NCI-H2227 treated with DMSO at 0.1 percent for 48 hours (cell line): ENCODE measurements at regions not wholly inside any gene's neighbourhood (a gene's known extent, or its start where the extent isn't known, plus 50 kb on each side); places are given as distances from the start of the nearest gene placed in this dataset.
A peak's percentile ranks its signal among the peaks of the same experiment; 100 is the strongest.
"Not testable (repeated sequence)": the region's sequence is repeated elsewhere in the genome, so short reads cannot be mapped to it uniquely, and the experiment has no call there.

Experiments used
- DNase-seq: peaks from one replicate; lab custom pipeline; 2025; lab: John Stamatoyannopoulos, UW

- no peak for DNase-seq
Observed at GRCh38 chr14:55897031-55897430, 221.2 kb upstream of the PELI2 start.

GRCh38 chr14:55898938-55899337 is 219.3 kb upstream of the PELI2 start:
- no peak for DNase-seq

- no peak for DNase-seq
Observed at GRCh38 chr14:55899531-55899930, 218.7 kb upstream of the PELI2 start.

GRCh38 chr14:55900749-55901148 is 217.5 kb upstream of the PELI2 start:
- no peak for DNase-seq

GRCh38 chr14:55901291-55901690 is 216.9 kb upstream of the PELI2 start:
- no peak for DNase-seq

GRCh38 chr14:55902241-55902640 is 216.0 kb upstream of the PELI2 start:
- DNase-seq = no peak

- no peak for DNase-seq
Observed at GRCh38 chr14:55904086-55904485, 214.1 kb upstream of the PELI2 start.

- DNase-seq = no peak
Observed at GRCh38 chr14:55908106-55908505, 210.1 kb upstream of the PELI2 start.

GRCh38 chr14:55909879-55910278 is 208.3 kb upstream of the PELI2 start:
- no peak for DNase-seq

GRCh38 chr14:55910601-55911243 is 207.5 kb upstream of the PELI2 start:
- DNase-seq = peak; percentile 10

GRCh38 chr14:55911776-55912175 is 206.4 kb upstream of the PELI2 start:
- DNase-seq = no peak

GRCh38 chr14:55912344-55912743 is 205.9 kb upstream of the PELI2 start:
- DNase-seq = no peak

- DNase-seq = no peak
Observed at GRCh38 chr14:55913324-55914025, 204.7 kb upstream of the PELI2 start.

GRCh38 chr14:55914771-55915170 is 203.4 kb upstream of the PELI2 start:
- DNase-seq = no peak

GRCh38 chr14:55915456-55915855 is 202.8 kb upstream of the PELI2 start:
- no peak for DNase-seq

GRCh38 chr14:55919800-55920199 is 198.4 kb upstream of the PELI2 start:
- DNase-seq = not testable (repeated sequence)

- peak; percentile 70 for DNase-seq
Observed at GRCh38 chr14:55921511-55921910, 196.7 kb upstream of the PELI2 start.

- DNase-seq = no peak
Observed at GRCh38 chr14:55926007-55926406, 192.2 kb upstream of the PELI2 start.

GRCh38 chr14:55927028-55927427 is 191.2 kb upstream of the PELI2 start:
- no peak for DNase-seq

GRCh38 chr14:55928276-55928675 is 189.9 kb upstream of the PELI2 start:
- DNase-seq = no peak

- DNase-seq = no peak
Observed at GRCh38 chr14:55929136-55929535, 189.1 kb upstream of the PELI2 start.

GRCh38 chr14:55930016-55930784 is 188.0 kb upstream of the PELI2 start:
- no peak for DNase-seq

- DNase-seq = no peak
Observed at GRCh38 chr14:55936691-55937090, 181.5 kb upstream of the PELI2 start.
